NCI-H2171 treated with DMSO at 0.1 percent for 48 hours (cell line): ENCODE measurements at regions not wholly inside any gene's neighbourhood (a gene's known extent, or its start where the extent isn't known, plus 50 kb on each side); places are given as distances from the start of the nearest gene placed in this dataset.

Experiments
- DNase-seq: peaks from one replicate; lab custom pipeline; 2025; lab: John Stamatoyannopoulos, UW

- no peak for DNase-seq
These were observed 352.5 kb upstream of the GULP1 start for GRCh38 chr2:187939180-187939579.

- DNase-seq: no peak
These were observed 348.8 kb upstream of the GULP1 start for GRCh38 chr2:187942876-187943275.

GRCh38 chr2:187943772-187944369 is 347.8 kb upstream of the GULP1 start:
- no peak for DNase-seq

GRCh38 chr2:187949859-187950258 is 341.8 kb upstream of the GULP1 start:
- no peak for DNase-seq

- no peak for DNase-seq
These were observed 340.0 kb upstream of the GULP1 start for GRCh38 chr2:187951470-187952218.

- no peak for DNase-seq
These were observed 334.7 kb upstream of the GULP1 start for GRCh38 chr2:187956906-187957534.

GRCh38 chr2:187959821-187960220 is 331.9 kb upstream of the GULP1 start:
- no peak for DNase-seq

GRCh38 chr2:187962538-187962937 is 329.1 kb upstream of the GULP1 start:
- no peak for DNase-seq

- DNase-seq: no peak
These were observed 326.9 kb upstream of the GULP1 start for GRCh38 chr2:187964746-187965145.

GRCh38 chr2:187966924-187967323 is 324.8 kb upstream of the GULP1 start:
- DNase-seq: no peak

- no peak for DNase-seq
These were observed 319.8 kb upstream of the GULP1 start for GRCh38 chr2:187971893-187972292.

- DNase-seq: no peak
These were observed 315.3 kb upstream of the GULP1 start for GRCh38 chr2:187976259-187976985.

GRCh38 chr2:187976986-187977333 is 314.7 kb upstream of the GULP1 start:
- DNase-seq: no peak

- DNase-seq: no peak
These were observed 313.3 kb upstream of the GULP1 start for GRCh38 chr2:187978356-187978755.

- no peak for DNase-seq
These were observed 309.0 kb upstream of the GULP1 start for GRCh38 chr2:187982668-187983067.

- no peak for DNase-seq
These were observed 306.5 kb upstream of the GULP1 start for GRCh38 chr2:187985195-187985594.

GRCh38 chr2:187985923-187986322 is 305.8 kb upstream of the GULP1 start:
- no peak for DNase-seq

- peak; percentile 19 for DNase-seq
These were observed 305.1 kb upstream of the GULP1 start for GRCh38 chr2:187986390-187987105.

- DNase-seq: no peak
These were observed 303.3 kb upstream of the GULP1 start for GRCh38 chr2:187988348-187988747.

- no peak for DNase-seq
These were observed 301.6 kb upstream of the GULP1 start for GRCh38 chr2:187989925-187990623.

GRCh38 chr2:187991389-187991788 is 300.3 kb upstream of the GULP1 start:
- DNase-seq: no peak
